ENCODE measurements at regions not wholly inside any gene's neighbourhood (a gene's known extent, or its start where the extent isn't known, plus 50 kb on each side); places are given as distances from the start of the nearest gene placed in this dataset.

DNA sequence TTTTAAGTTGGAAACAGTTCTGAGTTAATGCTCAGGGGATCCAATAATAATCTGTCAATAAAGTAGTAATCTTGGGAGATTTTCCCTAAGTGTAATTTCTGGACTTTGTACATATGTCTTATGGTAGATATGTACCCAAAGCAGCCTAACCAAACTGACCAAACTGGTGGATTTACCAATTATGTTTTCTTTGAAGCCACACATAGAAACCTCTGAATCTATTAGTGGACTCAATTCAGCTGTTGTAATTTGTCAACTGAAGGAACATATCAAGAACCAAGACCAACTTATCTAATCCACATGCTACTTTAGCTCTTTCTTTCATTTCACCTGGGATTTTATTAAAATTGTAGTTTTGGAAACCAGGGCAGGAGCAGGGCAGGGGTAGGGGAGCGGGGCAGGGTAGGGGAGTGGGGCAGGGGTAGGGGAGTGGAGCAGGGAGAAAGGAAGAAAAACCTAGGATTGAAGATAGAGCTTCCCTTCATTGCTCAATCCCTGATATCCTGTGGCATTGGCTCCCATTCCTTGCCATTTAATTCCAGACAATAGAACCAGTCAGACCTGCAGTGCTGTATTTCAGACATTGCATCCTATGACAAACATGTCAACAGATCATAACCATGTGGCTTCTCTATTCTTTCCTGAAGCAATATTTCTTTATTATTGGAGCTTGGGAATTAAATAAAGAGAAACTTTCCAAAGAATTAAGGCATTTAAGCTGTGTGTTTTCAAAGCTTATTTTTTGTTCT lies 101.8 kb downstream of the NFKBIZ start:
- no peak for TF ChIP-seq ZFX (IDR thresholded peaks at IDR 0.05; ENCODE audit: borderline replicate concordance)
- H3K27ac ChIP-seq: no peak overlapping the region

DNA sequence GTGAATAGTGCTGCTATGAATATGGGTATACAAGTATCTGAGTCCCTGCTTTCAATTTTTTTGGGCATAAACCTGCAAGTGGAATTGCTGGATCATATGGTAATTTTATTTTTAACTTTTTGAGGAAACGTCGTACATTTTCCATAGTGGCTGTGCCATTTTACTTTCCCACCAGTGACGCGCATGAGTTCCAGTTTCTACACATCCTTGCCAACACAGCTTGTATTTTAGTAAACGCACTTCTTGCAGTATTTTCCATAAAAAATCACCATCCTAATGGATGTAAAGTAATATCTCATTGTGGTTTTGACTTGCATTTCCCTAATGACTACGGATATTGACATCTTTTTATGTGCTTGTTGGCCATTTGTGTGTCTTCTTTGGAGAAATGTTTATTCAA lies 105.0 kb downstream of the NFKBIZ start:
- H3K27ac ChIP-seq: no peak overlapping the region
- no peak for TF ChIP-seq CTCF (IDR thresholded peaks at IDR 0.05)
- TF ChIP-seq ZFX (IDR thresholded peaks at IDR 0.05; ENCODE audit: borderline replicate concordance): no peak

DNA sequence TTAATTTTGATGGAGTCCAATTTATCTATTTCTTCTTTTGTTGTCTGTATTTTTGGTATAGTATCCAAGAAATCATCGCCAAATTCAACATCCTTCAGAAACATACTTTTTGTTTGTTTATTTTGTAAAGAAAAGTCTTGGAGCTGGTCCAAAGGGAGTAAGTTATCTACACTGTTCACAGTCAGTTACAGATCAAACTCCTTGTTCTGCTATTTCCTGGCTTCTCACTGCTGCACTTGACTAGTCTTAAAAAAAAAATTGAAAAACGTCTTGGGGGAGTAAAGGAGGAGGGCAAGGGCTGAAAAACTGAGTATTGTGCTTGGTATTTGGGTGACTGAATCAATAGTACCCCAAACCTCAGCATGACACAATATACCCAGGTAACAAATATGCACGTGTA lies 105.6 kb downstream of the NFKBIZ start:
- no peak for TF ChIP-seq ZFX (IDR thresholded peaks at IDR 0.05; ENCODE audit: borderline replicate concordance)
- TF ChIP-seq CTCF (IDR thresholded peaks at IDR 0.05): no peak
- no peak overlapping the region for H3K27ac ChIP-seq

GRCh38 chr3:101962055-101962454 lies 112.7 kb downstream of the NFKBIZ start:
- no peak overlapping the region for H3K27ac ChIP-seq
- TF ChIP-seq ZFX (IDR thresholded peaks at IDR 0.05; ENCODE audit: borderline replicate concordance) (no peak), CTCF (IDR thresholded peaks at IDR 0.05) (no peak)

GRCh38 chr3:101963902-101964362 lies 114.6 kb downstream of the NFKBIZ start:
- TF ChIP-seq CTCF (IDR thresholded peaks at IDR 0.05) (no peak), ZFX (IDR thresholded peaks at IDR 0.05; ENCODE audit: borderline replicate concordance) (no peak)
- no peak overlapping the region for H3K27ac ChIP-seq

GRCh38 chr3:101964861-101965260 lies 115.5 kb downstream of the NFKBIZ start:
- no peak overlapping the region for H3K27ac ChIP-seq
- TF ChIP-seq CTCF (IDR thresholded peaks at IDR 0.05) (no peak), ZFX (IDR thresholded peaks at IDR 0.05; ENCODE audit: borderline replicate concordance) (no peak)

- no peak for TF ChIP-seq ZFX (IDR thresholded peaks at IDR 0.05; ENCODE audit: borderline replicate concordance)
- no peak overlapping the region for H3K27ac ChIP-seq
Observed at GRCh38 chr3:101966226-101966625, 116.9 kb downstream of the NFKBIZ start.

GRCh38 chr3:101970212-101970611 lies 120.9 kb downstream of the NFKBIZ start:
- no peak for TF ChIP-seq ZFX (IDR thresholded peaks at IDR 0.05; ENCODE audit: borderline replicate concordance)
- no peak for TF ChIP-seq CTCF (IDR thresholded peaks at IDR 0.05)
- H3K27ac ChIP-seq: no peak overlapping the region
